ENCODE measurements at regions not wholly inside any gene's neighbourhood (a gene's known extent, or its start where the extent isn't known, plus 50 kb on each side); places are given as distances from the start of the nearest gene placed in this dataset.

- H3K4me1 ChIP-seq (ENCODE audit: control insufficient read depth in 4 of 4, insufficient read depth in 4 of 4, low read length in 3 of 4), result peaks cover 0 to 1% (median 0%) of the 10 kb centered on the region in 4 donors
- no peak overlapping the region for H3K27ac ChIP-seq (ENCODE audit: low read depth in 1 of 2, low read length in 2 of 2)
- H3K4me3 ChIP-seq (ENCODE audit: low read depth in 1 of 3, low read length in 3 of 3), result no peak overlapping the region
- no peaks in the 10 kb centered on the region for H3K27me3 ChIP-seq (ENCODE audit: control insufficient read depth in 4 of 4, insufficient read depth in 4 of 4, low read length in 3 of 4)
- no peaks in the 10 kb centered on the region for H3K9me3 ChIP-seq (ENCODE audit: control insufficient read depth in 4 of 4, low read length in 3 of 4)
- DNase-seq (ENCODE audit: low spot score), result no peak
- H3K9ac ChIP-seq (ENCODE audit: low read depth in 1 of 2, low read length in 2 of 2), result no peak overlapping the region
- TF ChIP-seq YY1 (IDR thresholded peaks at IDR 0.05) (no peak), GABPA (IDR thresholded peaks at IDR 0.05 in 1 of 2, conservative IDR thresholded peaks at IDR 0.05 in 1 of 2) (no peak), MAX (IDR thresholded peaks at IDR 0.05) (no peak), CTCF (IDR thresholded peaks at IDR 0.05; ENCODE audit: low read depth, low read length, missing input control) (no peak), HNF4A (conservative IDR thresholded peaks at IDR 0.05) (no peak), FOXA2 (IDR thresholded peaks at IDR 0.05) (no peak)
- no peaks in the 10 kb centered on the region for H3K36me3 ChIP-seq (ENCODE audit: control insufficient read depth in 4 of 4, insufficient read depth in 3 of 4, low read depth in 1 of 4, low read length in 3 of 4)
- 84% methylated on average over 5 of the region's 5 CpGs for WGBS
Measured at GRCh38 chr1:81375884-81376548, 424.7 kb upstream of the ADGRL2 start.

GRCh38 chr1:81374481-81374880, 426.3 kb upstream of the ADGRL2 start:
- Histone ChIP-seq H3K27ac (ENCODE audit: low read depth in 1 of 2, low read length in 2 of 2) (no peak overlapping the region), H3K9ac (ENCODE audit: low read depth in 1 of 2, low read length in 2 of 2) (no peak overlapping the region), H3K36me3 (ENCODE audit: control insufficient read depth in 4 of 4, insufficient read depth in 3 of 4, low read depth in 1 of 4, low read length in 3 of 4) (no peaks in the 10 kb centered on the region), H3K27me3 (ENCODE audit: control insufficient read depth in 4 of 4, insufficient read depth in 4 of 4, low read length in 3 of 4) (no peaks in the 10 kb centered on the region), H3K4me3 (ENCODE audit: low read depth in 1 of 3, low read length in 3 of 3) (no peak overlapping the region), H3K4me1 (ENCODE audit: control insufficient read depth in 4 of 4, insufficient read depth in 4 of 4, low read length in 3 of 4) (peaks cover 0 to 1% (median 0%) of the 10 kb centered on the region in 4 donors), H3K9me3 (ENCODE audit: control insufficient read depth in 4 of 4, low read length in 3 of 4) (no peaks in the 10 kb centered on the region)
- no peak for DNase-seq (ENCODE audit: low spot score)
- 96% methylated on average over 5 of the region's 5 CpGs for whole genome bisulfite sequencing
- TF ChIP-seq RAD21 (IDR thresholded peaks at IDR 0.05), result no peak
- no peak for TF ChIP-seq REST (IDR thresholded peaks at IDR 0.05)
- TF ChIP-seq FOXA1 (IDR thresholded peaks at IDR 0.05), result no peak
- no peak for TF ChIP-seq MAX (IDR thresholded peaks at IDR 0.05)
- no peak for TF ChIP-seq TAF1 (conservative IDR thresholded peaks at IDR 0.05)

GRCh38 chr1:81371864-81372263, 428.9 kb upstream of the ADGRL2 start:
- DNase-seq (ENCODE audit: low spot score), result no peak
- Histone ChIP-seq H3K36me3 (ENCODE audit: control insufficient read depth in 4 of 4, insufficient read depth in 3 of 4, low read depth in 1 of 4, low read length in 3 of 4) (no peaks in the 10 kb centered on the region), H3K4me1 (ENCODE audit: control insufficient read depth in 4 of 4, insufficient read depth in 4 of 4, low read length in 3 of 4) (peaks cover 0 to 1% (median 0%) of the 10 kb centered on the region in 4 donors), H3K27ac (ENCODE audit: low read depth in 1 of 2, low read length in 2 of 2) (no peak overlapping the region), H3K9ac (ENCODE audit: low read depth in 1 of 2, low read length in 2 of 2) (no peak overlapping the region), H3K9me3 (ENCODE audit: control insufficient read depth in 4 of 4, low read length in 3 of 4) (no peaks in the 10 kb centered on the region), H3K4me3 (ENCODE audit: low read depth in 1 of 3, low read length in 3 of 3) (no peak overlapping the region), H3K27me3 (ENCODE audit: control insufficient read depth in 4 of 4, insufficient read depth in 4 of 4, low read length in 3 of 4) (no peaks in the 10 kb centered on the region)
- 80% methylated on average over 3 of the region's 3 CpGs for WGBS
- TF ChIP-seq JUND (IDR thresholded peaks at IDR 0.05) (no peak), NR2F2 (IDR thresholded peaks at IDR 0.05) (no peak)

Measured in liver (tissue), 8 donors.